HepG2 (cell line): ENCODE measurements at regions not wholly inside any gene's neighbourhood (a gene's known extent, or its start where the extent isn't known, plus 50 kb on each side); places are given as distances from the start of the nearest gene placed in this dataset.

Source experiments
- CTCF ChIP-seq: sonication (generic); formaldehyde crosslinking; IDR thresholded peaks from 2 replicates; pipeline ENCODE4 v1.5.0; 2020; ENCODE audit warnings: mild to moderate bottlenecking, missing genetic modification reagents, moderate library complexity
- ELK4 ChIP-seq: sonication (generic); formaldehyde crosslinking; IDR thresholded peaks from 2 replicates; pipeline ENCODE4 v1.9.0; 2021; ENCODE audit warnings: missing genetic modification reagents, borderline replicate concordance
- EZH2 ChIP-seq: conservative IDR thresholded peaks from 2 replicates; pipeline ENCODE4 v1.6.1; 2012; ENCODE audit warnings: mild to moderate bottlenecking, low read depth, low read length, moderate library complexity
- FOSL1 ChIP-seq: sonication (generic); formaldehyde crosslinking; IDR thresholded peaks from 2 replicates; pipeline ENCODE4 v1.9.0; 2021; ENCODE audit warnings: missing genetic modification reagents, borderline replicate concordance
- NFIC ChIP-seq: IDR thresholded peaks from 2 replicates; pipeline ENCODE4 v1.6.1; 2012; ENCODE audit warnings: mild to moderate bottlenecking, low read length, inconsistent platforms
- UBTF ChIP-seq: sonication (generic); formaldehyde crosslinking; IDR thresholded peaks from 2 replicates; pipeline ENCODE4 v1.4.0; 2020; ENCODE audit warnings: mild to moderate bottlenecking, missing genetic modification reagents
- ZNF274 ChIP-seq: sonication (generic); formaldehyde crosslinking; IDR thresholded peaks from 2 replicates; pipeline ENCODE4 v1.5.1; 2020; ENCODE audit warnings: mild to moderate bottlenecking, missing genetic modification reagents
- ZNF326 ChIP-seq: sonication (generic); formaldehyde crosslinking; IDR thresholded peaks from 2 replicates; pipeline ENCODE4 v1.4.0; 2020; ENCODE audit warnings: missing genetic modification reagents, borderline replicate concordance
- ZNF547 ChIP-seq: sonication (generic); formaldehyde crosslinking; IDR thresholded peaks from 2 replicates; pipeline ENCODE4 v1.5.1; 2020; ENCODE audit warnings: mild to moderate bottlenecking, missing genetic modification reagents

- TF ChIP-seq ELK4 (CRISPR knock-in tag) (no peak), CTCF (CRISPR knock-in tag) (no peak), EZH2 (no peak), ZNF547 (CRISPR knock-in tag) (no peak), UBTF (CRISPR knock-in tag) (no peak), NFIC (no peak), FOSL1 (CRISPR knock-in tag) (no peak), ZNF326 (CRISPR knock-in tag) (no peak), ZNF274 (CRISPR knock-in tag) (no peak)
These were observed 379.4 kb upstream of the KIAA1217 start for GRCh38 chr10:23829556-23829955.
